ENCODE measurements at regions not wholly inside any gene's neighbourhood (a gene's known extent, or its start where the extent isn't known, plus 50 kb on each side); places are given as distances from the start of the nearest gene placed in this dataset.

DNA sequence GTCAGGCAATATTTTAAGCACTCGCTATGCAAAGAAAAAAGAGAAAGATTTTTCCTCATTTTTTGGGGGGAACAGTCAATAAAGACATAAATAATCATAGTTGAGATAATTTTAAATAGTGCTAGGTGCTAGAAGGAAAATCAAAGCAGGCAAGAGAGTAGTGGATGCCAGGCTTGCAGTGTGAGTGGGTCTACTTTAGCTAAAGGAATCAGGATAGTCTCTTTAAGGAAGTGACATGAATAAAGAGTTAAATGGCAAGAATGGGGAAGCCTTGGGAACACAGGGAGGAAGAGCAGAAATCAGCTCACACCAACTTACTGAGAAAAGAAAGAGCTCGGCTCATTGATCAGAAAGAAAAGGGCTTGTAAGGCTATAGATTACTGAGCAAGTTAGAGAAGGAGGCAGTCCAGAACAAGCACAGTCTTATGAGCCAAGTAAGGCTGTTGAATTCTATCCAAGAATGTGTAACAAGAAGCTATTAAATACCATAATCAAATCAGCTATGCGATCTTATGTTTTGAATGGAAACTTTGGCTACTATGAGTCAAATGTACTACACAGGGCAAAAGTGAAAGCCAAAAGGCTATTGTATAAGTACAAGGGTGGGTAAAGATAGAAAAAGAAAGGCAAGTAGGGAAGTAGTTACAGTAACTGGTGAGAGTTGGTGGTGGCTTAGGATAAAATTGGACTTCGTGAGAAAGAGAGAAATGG lies 833.8 kb upstream of the PIK3C3 start:
- intact Hi-C loops (cut with DNase I): no loop called here
- no peak for DNase-seq
- H3K9me3 ChIP-seq: no peaks in the 10 kb centered on the region
- H3K27ac ChIP-seq: no peak overlapping the region
- 72 to 76% methylated on average over 4 of the region's 4 CpGs for WGBS, 2 donors
- no peaks in the 10 kb centered on the region for H3K27me3 ChIP-seq
- H3K4me1 ChIP-seq: peaks cover 0 to 8% (median 0%) of the 10 kb centered on the region in 4 donors
- H3K36me3 ChIP-seq: no peaks in the 10 kb centered on the region
- H3K4me3 ChIP-seq: no peak overlapping the region
- no peak for TF ChIP-seq CTCF (IDR thresholded peaks at IDR 0.05)
- no peak for TF ChIP-seq POLR2AphosphoS5 (IDR thresholded peaks at IDR 0.05)
- no peak for TF ChIP-seq POLR2A (IDR thresholded peaks at IDR 0.05)
- TF ChIP-seq EP300 (IDR thresholded peaks at IDR 0.05): no peak

DNA sequence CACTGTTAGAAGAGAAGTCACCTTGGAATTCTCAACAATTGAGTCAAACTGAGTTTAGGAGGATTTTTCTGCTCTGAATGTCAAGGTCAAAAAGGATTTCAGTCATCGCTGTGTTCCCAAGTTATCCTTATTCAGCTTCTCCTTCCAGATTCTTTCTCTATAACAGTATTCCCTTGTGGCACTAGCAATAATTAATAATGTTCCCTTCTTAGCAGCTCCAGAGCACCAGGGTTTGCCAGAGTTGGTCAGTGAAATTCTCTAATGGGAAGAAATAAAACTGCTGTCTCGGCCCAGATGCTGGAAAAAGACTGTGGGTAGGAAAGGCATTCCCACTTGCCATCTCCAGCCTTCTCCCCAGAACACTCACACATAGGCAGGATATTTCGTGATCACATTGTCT lies 836.0 kb upstream of the PIK3C3 start:
- Histone ChIP-seq H3K27me3 (no peaks in the 10 kb centered on the region), H3K9me3 (no peaks in the 10 kb centered on the region), H3K36me3 (no peaks in the 10 kb centered on the region), H3K4me3 (no peak overlapping the region), H3K27ac (no peak overlapping the region), H3K4me1 (peaks cover 0 to 8% (median 0%) of the 10 kb centered on the region in 4 donors)
- TF ChIP-seq EP300 (IDR thresholded peaks at IDR 0.05) (no peak), POLR2AphosphoS5 (IDR thresholded peaks at IDR 0.05) (no peak), CTCF (IDR thresholded peaks at IDR 0.05) (no peak), POLR2A (IDR thresholded peaks at IDR 0.05) (no peak)
- no peak for DNase-seq
- intact Hi-C loops (cut with DNase I): no loop called here
- 72 to 81% methylated on average over 3 of the region's 3 CpGs for WGBS, 2 donors

- Histone ChIP-seq H3K36me3 (no peaks in the 10 kb centered on the region), H3K4me1 (no peaks in the 10 kb centered on the region), H3K27ac (no peak overlapping the region), H3K9me3 (no peaks in the 10 kb centered on the region), H3K4me3 (no peak overlapping the region), H3K27me3 (no peaks in the 10 kb centered on the region)
- intact Hi-C loops (cut with DNase I): no loop called here
- WGBS, 2 donors: 38 to 70% methylated on average over 2 of the region's 2 CpGs
- no peak for DNase-seq
- TF ChIP-seq POLR2AphosphoS5 (IDR thresholded peaks at IDR 0.05) (no peak), CTCF (IDR thresholded peaks at IDR 0.05) (no peak), POLR2A (IDR thresholded peaks at IDR 0.05) (no peak), EP300 (IDR thresholded peaks at IDR 0.05) (no peak)
Observed at GRCh38 chr18:41113885-41114482, 841.0 kb upstream of the PIK3C3 start.

- Histone ChIP-seq H3K9me3 (peaks cover 0 to 2% (median 0%) of the 10 kb centered on the region in 4 donors), H3K27me3 (no peaks in the 10 kb centered on the region), H3K4me1 (no peaks in the 10 kb centered on the region), H3K27ac (no peak overlapping the region), H3K4me3 (no peak overlapping the region), H3K36me3 (no peaks in the 10 kb centered on the region)
- no peak for DNase-seq
- intact Hi-C loops (cut with DNase I): no loop called here
- TF ChIP-seq POLR2A (IDR thresholded peaks at IDR 0.05): no peak
Observed at GRCh38 chr18:41099451-41099850, 855.6 kb upstream of the PIK3C3 start.

GRCh38 chr18:41096504-41096903 lies 858.5 kb upstream of the PIK3C3 start:
- no peaks in the 10 kb centered on the region for H3K27me3 ChIP-seq
- intact Hi-C loops (cut with DNase I): no loop called here
- no peaks in the 10 kb centered on the region for H3K4me1 ChIP-seq
- no peaks in the 10 kb centered on the region for H3K36me3 ChIP-seq
- 19 to 44% methylated on average over 5 of the region's 5 CpGs for WGBS, 2 donors
- no peak for DNase-seq
- H3K4me3 ChIP-seq: no peak overlapping the region
- H3K27ac ChIP-seq: no peak overlapping the region
- no peak for TF ChIP-seq POLR2A (IDR thresholded peaks at IDR 0.05)
- TF ChIP-seq POLR2AphosphoS5 (IDR thresholded peaks at IDR 0.05): no peak
- no peak for TF ChIP-seq EP300 (IDR thresholded peaks at IDR 0.05)
- no peak for TF ChIP-seq CTCF (IDR thresholded peaks at IDR 0.05)
- no peaks in the 10 kb centered on the region for H3K9me3 ChIP-seq

Measured in sigmoid colon (tissue), 6 donors.